T-helper 2 cell treated with Interferon-gamma antibody and Interleukin-4, amounts not matched to agents 100 ng/mL and 5 ng/mL, for 36 hours (primary cell): ENCODE measurements at regions not wholly inside any gene's neighbourhood (a gene's known extent, or its start where the extent isn't known, plus 50 kb on each side); places are given as distances from the start of the nearest gene placed in this dataset.
"Not testable (repeated sequence)": the region's sequence is repeated elsewhere in the genome, so short reads cannot be mapped to it uniquely, and the experiment has no call there.

ENCODE experiments used
- intact Hi-C: fragments of 100-400 bp; cut with micrococcal nuclease; formaldehyde crosslinking; loops from one replicate; pipeline ENCODE4 v1.15.1; 2023

GRCh38 chr10:8128511-8128910 lies 74.0 kb downstream of the GATA3 start:
- intact Hi-C loops = no loop called here

GRCh38 chr10:8129438-8129837 lies 75.0 kb downstream of the GATA3 start:
- intact Hi-C loops = no loop called here

GRCh38 chr10:8130973-8131911 lies 76.8 kb downstream of the GATA3 start:
- intact Hi-C loops = loop anchor here (5.0 to 10.0 kb wide), 4 partner anchors 51 to 1164 kb away; no protein-coding TSS in a partner anchor

- intact Hi-C loops = loop anchor here (1.0 to 10.0 kb wide), 6 partner anchors 49 to 1162 kb away; no protein-coding TSS in a partner anchor
Observed at GRCh38 chr10:8133146-8133545, 78.7 kb downstream of the GATA3 start.

DNA sequence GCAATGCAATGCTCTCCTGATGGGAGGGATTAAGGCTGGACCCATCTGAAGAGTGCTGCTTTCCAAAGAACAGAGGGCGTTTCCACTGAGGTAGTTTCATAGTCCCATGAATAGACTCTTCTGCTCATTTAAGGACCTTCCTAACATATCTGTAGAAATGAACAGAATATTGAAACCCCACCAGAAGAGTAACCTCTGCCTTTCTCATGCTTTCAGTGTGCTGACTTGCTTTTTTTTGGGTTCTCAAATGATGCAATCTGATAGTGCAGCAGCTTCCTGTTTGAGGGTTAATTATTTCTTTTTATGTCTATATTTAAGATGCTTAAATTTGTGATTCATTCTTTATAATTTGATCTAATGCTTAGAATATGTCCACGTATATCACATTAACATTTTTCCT lies 82.2 kb downstream of the GATA3 start:
- intact Hi-C loops = loop anchor here (1.0 to 10.0 kb wide), 10 partner anchors 49 to 1158 kb away; no protein-coding TSS in a partner anchor

- intact Hi-C loops = loop anchor here (1.0 to 10.0 kb wide), 10 partner anchors 50 to 1158 kb away; no protein-coding TSS in a partner anchor
Observed at GRCh38 chr10:8137272-8137681, 82.8 kb downstream of the GATA3 start.

DNA sequence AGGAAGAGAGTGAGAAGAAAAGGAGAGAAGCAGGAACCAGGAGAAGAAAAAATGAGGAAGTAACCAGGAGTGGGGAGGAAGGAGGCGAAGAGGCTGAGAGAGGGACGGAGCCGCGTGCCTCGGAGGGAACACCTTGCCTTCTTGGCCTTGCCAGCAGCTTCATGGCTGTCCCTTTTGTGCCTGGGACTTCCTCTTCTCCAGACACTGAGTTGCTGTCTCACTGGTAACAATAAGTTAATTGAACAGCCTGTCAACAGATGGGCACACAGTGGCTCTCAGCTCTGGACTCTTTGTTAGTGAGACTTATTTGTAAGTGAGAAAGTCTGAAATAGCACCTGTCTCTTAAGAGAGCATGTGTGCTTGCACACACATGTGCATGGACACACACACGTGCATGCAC lies 83.2 kb downstream of the GATA3 start:
- intact Hi-C loops = loop anchor here (1.0 to 10.0 kb wide), 11 partner anchors 50 to 1157 kb away; no protein-coding TSS in a partner anchor

DNA sequence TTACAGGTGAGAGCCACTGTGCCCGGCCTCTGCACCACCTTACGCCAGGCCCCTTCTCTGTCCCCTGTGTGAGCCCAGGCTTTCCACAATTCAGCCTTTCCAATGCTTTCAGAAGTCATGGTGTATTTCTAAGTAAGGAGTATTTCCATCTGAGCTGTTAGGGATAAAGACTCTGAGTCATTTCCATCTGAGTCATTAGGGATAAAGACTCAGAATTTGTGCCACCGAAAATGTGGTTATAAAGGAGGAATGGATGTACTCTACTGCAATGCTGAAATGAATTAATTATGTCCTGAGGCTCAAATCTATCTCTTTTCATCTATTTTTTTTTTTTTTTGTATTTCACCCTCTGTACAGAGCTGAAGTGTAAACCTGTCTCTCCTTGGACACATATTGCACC lies 84.0 kb downstream of the GATA3 start:
- intact Hi-C loops = loop anchor here (1.0 to 10.0 kb wide), 5 partner anchors 51 to 1156 kb away; no protein-coding TSS in a partner anchor

- intact Hi-C loops = no loop called here
Observed at GRCh38 chr10:8144496-8144895, 90.0 kb downstream of the GATA3 start.

- intact Hi-C loops = no loop called here
Observed at GRCh38 chr10:8146650-8147049, 92.2 kb downstream of the GATA3 start.

GRCh38 chr10:8149991-8150390 lies 95.5 kb downstream of the GATA3 start:
- intact Hi-C loops = no loop called here

DNA sequence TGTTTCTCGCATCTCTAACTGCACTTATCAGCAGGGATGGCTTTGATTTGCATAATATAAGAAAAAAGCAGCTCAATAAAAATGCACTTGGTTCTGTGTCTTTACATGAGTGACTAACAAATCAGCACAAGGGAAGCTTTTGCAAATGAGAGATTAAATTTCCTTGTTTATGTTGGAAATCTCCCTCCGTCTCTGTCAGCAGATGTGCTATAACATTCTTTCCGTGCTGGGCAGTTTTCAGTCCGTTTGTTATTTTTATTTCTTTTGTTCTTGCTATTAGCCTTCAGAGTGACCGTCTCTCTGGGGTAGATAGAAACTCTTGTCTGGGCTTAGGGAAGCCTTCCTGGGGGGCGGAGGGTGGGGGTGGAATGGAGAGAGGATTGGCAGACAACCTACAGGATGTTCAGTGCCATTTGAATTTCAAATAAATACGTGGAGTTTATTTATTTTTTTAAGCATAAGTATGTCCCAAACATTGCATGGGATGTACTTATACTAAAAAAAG lies 96.0 kb downstream of the GATA3 start:
- intact Hi-C loops = no loop called here

DNA sequence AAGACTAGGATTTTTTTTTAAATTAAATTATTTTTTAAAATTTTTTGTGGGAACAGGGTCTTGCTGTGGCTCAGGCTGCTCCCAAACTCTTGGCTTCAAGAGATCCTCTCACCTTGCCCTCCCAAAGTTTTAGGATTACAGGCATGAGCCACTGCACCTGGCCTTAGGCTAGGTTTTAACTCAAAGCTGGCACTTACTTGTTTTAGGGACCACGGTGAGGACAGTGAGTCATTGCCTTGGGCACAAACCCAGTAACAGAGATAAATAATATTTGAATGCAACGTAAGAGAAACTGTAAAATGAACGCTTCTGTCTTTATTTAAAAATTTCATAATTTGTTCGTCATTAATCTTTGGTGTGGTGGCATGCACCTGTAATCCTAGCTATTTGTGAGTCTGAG lies 96.6 kb downstream of the GATA3 start:
- intact Hi-C loops = no loop called here

- intact Hi-C loops = no loop called here
Observed at GRCh38 chr10:8156918-8157317, 102.4 kb downstream of the GATA3 start.

DNA sequence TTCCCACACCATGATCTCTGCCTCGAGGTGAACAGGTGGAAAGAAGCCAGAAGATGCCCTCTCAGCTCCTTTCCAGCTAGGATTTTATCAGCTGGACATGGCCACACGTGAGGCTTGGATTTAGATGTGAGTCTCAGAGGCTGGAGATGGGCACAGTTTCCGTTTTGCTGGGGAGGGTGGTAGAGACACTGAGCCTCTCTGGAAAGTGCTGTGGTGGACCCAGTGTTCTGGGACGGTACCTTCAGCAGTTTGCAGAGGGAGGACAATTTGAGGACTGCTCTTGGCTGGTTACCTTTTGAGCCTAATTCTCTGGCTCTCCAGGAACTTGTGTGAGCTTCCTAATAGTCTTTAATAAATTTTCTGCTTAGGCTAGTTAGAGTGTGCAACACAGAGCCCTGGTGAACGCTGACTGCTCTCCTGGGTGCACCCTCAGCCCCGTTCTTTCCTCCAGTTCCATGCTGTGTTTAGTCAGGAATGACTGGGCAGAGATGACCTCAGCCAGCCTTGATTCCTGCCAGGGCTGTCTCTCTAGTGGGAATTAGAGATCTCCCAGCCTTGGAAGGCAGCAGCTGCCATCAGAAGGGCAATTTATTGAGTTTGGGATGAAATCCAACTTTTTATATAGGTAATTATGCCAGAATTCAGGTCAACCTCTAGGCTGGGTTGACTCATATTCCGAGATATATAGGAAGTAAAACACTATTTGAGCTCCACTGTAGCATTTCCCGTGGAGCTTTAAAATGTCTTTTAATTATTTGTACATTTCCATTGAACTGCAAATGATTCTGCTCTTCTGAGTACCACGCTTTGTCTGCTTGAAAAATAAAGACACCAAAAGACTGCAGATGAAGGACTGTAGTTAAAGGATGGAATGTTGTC lies 103.9 kb downstream of the GATA3 start:
- intact Hi-C loops = no loop called here

DNA sequence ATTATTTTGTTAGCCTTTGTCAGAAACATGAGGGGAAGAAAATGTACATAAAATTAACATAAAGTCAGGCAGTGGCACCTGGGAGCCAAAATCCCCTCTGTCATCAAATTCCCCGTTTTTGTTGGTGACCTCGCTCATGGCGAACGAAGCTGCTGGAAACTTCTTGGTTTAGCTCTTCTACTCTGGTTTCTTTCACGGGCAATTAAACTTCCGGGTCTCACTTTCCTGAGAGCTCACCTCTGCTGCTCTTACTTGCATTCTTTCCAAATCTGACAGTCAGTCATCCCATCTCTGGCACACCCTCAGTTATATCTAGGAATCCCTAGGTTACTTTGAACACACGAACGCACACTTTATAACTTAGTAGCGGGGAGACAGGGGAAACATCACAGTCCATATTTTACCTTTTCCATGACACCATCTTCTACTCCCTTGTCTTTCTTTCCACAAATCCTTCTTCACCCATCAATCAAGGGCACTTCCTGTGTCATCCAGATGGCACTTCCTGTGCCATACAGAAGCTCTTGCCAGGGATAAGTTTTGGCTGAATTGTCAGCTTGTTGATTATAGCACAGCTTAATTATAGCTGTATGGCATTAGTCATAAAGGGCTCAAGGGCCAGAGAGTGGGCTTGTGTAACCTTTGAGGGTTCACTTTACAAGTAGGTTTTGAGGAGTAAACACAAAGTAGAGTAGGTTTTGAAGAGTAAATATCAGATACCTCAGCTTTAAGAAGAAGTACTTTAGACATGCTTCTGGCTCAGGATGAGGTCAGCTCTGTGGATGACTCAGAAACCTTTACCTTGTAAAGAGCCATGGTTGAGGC lies 105.1 kb downstream of the GATA3 start:
- intact Hi-C loops = no loop called here

DNA sequence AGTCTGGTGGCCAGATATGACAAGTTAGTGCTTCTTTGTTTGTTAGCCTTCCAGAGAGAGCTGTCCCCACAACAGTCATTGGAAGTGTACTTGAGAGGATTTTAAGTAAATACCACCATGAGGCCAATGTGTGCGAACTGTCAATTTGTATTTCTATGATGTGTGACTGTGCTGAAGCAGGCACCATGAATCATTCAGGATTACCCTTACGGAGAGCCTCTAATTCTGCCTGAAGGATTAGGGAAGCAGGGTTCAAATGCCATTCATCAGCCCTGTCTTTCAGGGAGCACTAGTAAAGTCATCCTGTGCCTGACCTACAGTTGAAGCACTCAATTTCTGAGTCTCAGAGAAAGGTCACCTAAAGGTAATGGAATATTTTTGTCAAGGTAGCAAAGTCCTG lies 109.3 kb downstream of the GATA3 start:
- intact Hi-C loops = no loop called here

DNA sequence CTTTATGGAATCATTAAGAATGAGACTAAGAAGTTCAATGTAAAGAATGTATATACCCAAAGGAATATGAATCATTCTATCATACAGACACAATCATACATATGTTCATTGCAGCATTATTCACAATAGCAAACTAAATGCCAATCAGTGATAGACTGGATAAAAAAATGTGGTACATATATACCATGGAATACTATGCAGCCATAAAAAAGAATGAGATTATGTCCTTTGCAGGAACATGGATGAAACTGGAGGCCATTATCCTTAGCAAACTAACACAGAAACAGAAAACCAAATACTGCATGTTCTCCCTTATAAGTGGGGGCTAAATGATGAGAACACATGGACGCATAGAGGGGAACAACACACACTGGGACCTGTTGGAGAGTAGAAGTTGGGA lies 110.2 kb downstream of the GATA3 start:
- intact Hi-C loops = not testable (repeated sequence)

- intact Hi-C loops = no loop called here
Observed at GRCh38 chr10:8168836-8169235, 114.3 kb downstream of the GATA3 start.

GRCh38 chr10:8171008-8171407 lies 116.5 kb downstream of the GATA3 start:
- intact Hi-C loops = no loop called here

GRCh38 chr10:8172604-8173003 lies 118.1 kb downstream of the GATA3 start:
- intact Hi-C loops = no loop called here
